ENCODE measurements at regions not wholly inside any gene's neighbourhood (a gene's known extent, or its start where the extent isn't known, plus 50 kb on each side); places are given as distances from the start of the nearest gene placed in this dataset.
A peak's percentile ranks its signal among the peaks of the same experiment; 100 is the strongest.

GRCh38 chr17:73943416-73944110 is 259.9 kb upstream of the RPL38 start:
- H3K9me3 Mint-ChIP-seq (ENCODE audit: low read depth) = no peaks in the 10 kb centered on the region
- no peaks in the 10 kb centered on the region for H3K4me1 Mint-ChIP-seq (ENCODE audit: low read depth)
- peaks cover 11% of the 10 kb centered on the region for H3K27me3 Mint-ChIP-seq
- H3K4me3 Mint-ChIP-seq = no peak overlapping the region
- no peak overlapping the region for H3K27ac Mint-ChIP-seq
- peaks cover 2% of the 10 kb centered on the region for H3K36me3 Mint-ChIP-seq

DNA sequence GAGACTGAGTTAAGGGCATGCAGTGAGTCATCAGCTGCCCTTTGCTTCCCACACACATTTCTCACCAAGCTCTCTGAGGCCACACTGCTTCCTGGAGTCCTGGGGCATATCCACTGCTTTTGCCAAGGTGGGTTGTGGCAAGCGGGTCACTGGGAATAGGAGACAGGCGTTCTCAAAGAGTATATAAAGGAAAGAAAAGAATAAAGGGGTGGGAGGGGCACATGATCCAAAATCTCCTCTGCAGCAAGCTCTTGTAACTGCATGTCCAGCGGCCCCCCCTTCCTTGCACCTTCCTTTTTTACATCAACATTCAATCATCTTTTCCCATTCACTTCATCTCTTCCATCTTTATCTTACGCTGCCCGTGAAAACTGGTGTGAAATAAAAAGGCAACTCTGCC is 259.1 kb upstream of the RPL38 start:
- Mint-ChIP-seq H3K27ac (no peak overlapping the region), H3K9me3 (ENCODE audit: low read depth) (no peaks in the 10 kb centered on the region), H3K4me1 (ENCODE audit: low read depth) (no peaks in the 10 kb centered on the region), H3K4me3 (no peak overlapping the region), H3K36me3 (peaks cover 2% of the 10 kb centered on the region), H3K27me3 (peaks cover 12% of the 10 kb centered on the region)

GRCh38 chr17:73947281-73947965 is 256.1 kb upstream of the RPL38 start:
- Mint-ChIP-seq H3K27ac (no peak overlapping the region), H3K36me3 (peaks cover 2% of the 10 kb centered on the region), H3K9me3 (ENCODE audit: low read depth) (no peaks in the 10 kb centered on the region), H3K27me3 (peaks cover 14% of the 10 kb centered on the region), H3K4me3 (no peak overlapping the region), H3K4me1 (ENCODE audit: low read depth) (peaks cover 3% of the 10 kb centered on the region)

- Mint-ChIP-seq H3K9me3 (ENCODE audit: low read depth) (no peaks in the 10 kb centered on the region), H3K27ac (no peak overlapping the region), H3K4me3 (no peak overlapping the region), H3K36me3 (peaks cover 2% of the 10 kb centered on the region), H3K27me3 (peaks cover 14% of the 10 kb centered on the region), H3K4me1 (ENCODE audit: low read depth) (peaks cover 3% of the 10 kb centered on the region)
Measured at GRCh38 chr17:73947966-73948355, 255.5 kb upstream of the RPL38 start.

- Mint-ChIP-seq H3K4me3 (no peak overlapping the region), H3K36me3 (peaks cover 2% of the 10 kb centered on the region), H3K4me1 (ENCODE audit: low read depth) (peaks cover 3% of the 10 kb centered on the region), H3K9me3 (ENCODE audit: low read depth) (no peaks in the 10 kb centered on the region), H3K27ac (no peak overlapping the region), H3K27me3 (peaks cover 14% of the 10 kb centered on the region)
Measured at GRCh38 chr17:73949903-73950592, 253.4 kb upstream of the RPL38 start.

DNA sequence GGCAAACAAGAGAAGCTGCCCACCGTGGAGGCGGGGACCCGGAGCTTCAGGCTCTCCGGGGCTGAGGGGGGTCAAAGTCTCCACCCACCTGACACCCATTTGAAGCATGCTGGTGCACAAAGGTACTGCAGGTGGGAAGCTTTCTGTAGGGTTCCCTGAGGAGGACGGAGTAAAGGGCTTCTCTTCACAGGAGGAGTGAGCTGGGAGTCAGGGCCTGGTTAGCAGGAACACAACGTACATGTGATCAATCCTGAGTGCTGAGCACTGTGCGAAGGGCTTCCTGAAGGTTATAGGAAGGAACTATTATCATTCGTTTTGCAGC is 252.9 kb upstream of the RPL38 start:
- Mint-ChIP-seq H3K9me3 (ENCODE audit: low read depth) (no peaks in the 10 kb centered on the region), H3K4me1 (ENCODE audit: low read depth) (peaks cover 3% of the 10 kb centered on the region), H3K4me3 (no peak overlapping the region), H3K27ac (no peak overlapping the region), H3K36me3 (peaks cover 2% of the 10 kb centered on the region), H3K27me3 (peaks cover 14% of the 10 kb centered on the region)

DNA sequence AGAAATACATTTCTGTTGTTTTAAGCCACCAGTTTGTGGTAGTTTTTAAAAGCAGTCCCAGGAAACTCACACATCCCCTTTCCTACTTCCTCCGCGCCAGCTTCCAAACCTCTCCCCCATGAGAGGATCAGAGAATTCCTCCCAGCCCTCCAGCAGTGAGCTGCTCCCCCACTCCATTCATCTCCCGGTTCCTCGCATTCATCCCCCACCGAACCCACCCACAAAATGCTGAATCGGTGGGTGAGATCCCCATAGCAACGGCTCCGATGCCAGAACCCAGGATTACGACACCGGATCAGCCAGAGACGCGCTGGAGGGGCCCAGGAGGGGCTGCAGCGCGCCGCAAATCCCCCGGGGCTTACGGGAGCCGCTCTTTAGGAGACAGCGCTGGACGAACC is 251.4 kb upstream of the RPL38 start:
- Mint-ChIP-seq H3K27me3 (peaks cover 13% of the 10 kb centered on the region), H3K4me1 (ENCODE audit: low read depth) (peaks cover 3% of the 10 kb centered on the region), H3K27ac (no peak overlapping the region), H3K9me3 (ENCODE audit: low read depth) (no peaks in the 10 kb centered on the region), H3K36me3 (peaks cover 1% of the 10 kb centered on the region), H3K4me3 (peak overlapping the region; percentile 55)

GRCh38 chr17:73952480-73953205 is 250.8 kb upstream of the RPL38 start:
- Mint-ChIP-seq H3K36me3 (no peaks in the 10 kb centered on the region), H3K4me1 (ENCODE audit: low read depth) (peaks cover 3% of the 10 kb centered on the region), H3K27ac (no peak overlapping the region), H3K27me3 (peaks cover 10% of the 10 kb centered on the region), H3K4me3 (no peak overlapping the region), H3K9me3 (ENCODE audit: low read depth) (no peaks in the 10 kb centered on the region)

- Mint-ChIP-seq H3K9me3 (ENCODE audit: low read depth) (no peaks in the 10 kb centered on the region), H3K4me1 (ENCODE audit: low read depth) (peaks cover 3% of the 10 kb centered on the region), H3K27me3 (peaks cover 7% of the 10 kb centered on the region), H3K27ac (no peak overlapping the region), H3K36me3 (no peaks in the 10 kb centered on the region), H3K4me3 (no peak overlapping the region)
Measured at GRCh38 chr17:73953206-73954033, 250.1 kb upstream of the RPL38 start.

DNA sequence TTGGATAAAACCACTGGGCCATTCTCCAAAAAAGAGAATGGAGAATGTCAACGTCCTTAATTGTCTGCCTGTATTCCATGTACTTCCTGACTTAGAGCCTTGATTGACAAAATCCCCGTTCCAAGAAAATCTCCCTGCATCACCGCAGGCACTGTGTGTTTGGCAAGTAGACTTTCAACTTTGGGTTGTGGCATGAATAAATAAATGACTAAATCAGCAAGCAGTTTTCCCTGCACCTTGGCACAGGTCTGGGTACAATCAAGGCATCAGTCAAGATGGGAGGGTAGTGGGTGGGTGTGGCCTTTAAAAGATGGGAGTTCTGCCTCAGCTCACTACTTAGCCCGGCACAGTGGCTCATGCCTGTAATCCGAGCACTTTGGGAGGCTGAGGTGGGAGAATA is 248.5 kb upstream of the RPL38 start:
- H3K4me1 Mint-ChIP-seq (ENCODE audit: low read depth) = peaks cover 3% of the 10 kb centered on the region
- H3K4me3 Mint-ChIP-seq = no peak overlapping the region
- H3K27me3 Mint-ChIP-seq = peaks cover 4% of the 10 kb centered on the region
- no peaks in the 10 kb centered on the region for H3K36me3 Mint-ChIP-seq
- no peak overlapping the region for H3K27ac Mint-ChIP-seq
- H3K9me3 Mint-ChIP-seq (ENCODE audit: low read depth) = no peaks in the 10 kb centered on the region

DNA sequence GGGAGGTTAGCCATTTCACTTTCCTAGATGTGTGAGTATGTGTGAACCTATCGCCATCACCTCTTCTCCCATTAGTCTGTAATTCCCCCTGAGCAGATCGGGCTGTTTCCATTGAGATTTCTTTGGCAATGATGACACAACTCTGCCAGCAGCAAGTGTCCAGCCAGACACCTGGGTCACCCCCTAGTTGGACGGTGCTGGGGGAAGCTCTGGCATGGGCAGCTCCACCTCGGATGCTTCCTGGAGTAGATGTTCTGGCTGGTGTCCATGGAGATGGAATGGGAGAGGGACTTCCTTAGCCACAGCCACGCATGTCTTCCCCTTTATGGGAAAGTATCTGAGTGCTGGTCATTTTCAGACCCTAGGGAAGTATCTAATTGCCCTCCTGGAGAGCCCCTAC is 247.9 kb upstream of the RPL38 start:
- Mint-ChIP-seq H3K27ac (no peak overlapping the region), H3K4me1 (ENCODE audit: low read depth) (peaks cover 3% of the 10 kb centered on the region), H3K4me3 (no peak overlapping the region), H3K9me3 (ENCODE audit: low read depth) (no peaks in the 10 kb centered on the region), H3K36me3 (no peaks in the 10 kb centered on the region), H3K27me3 (peaks cover 4% of the 10 kb centered on the region)

DNA sequence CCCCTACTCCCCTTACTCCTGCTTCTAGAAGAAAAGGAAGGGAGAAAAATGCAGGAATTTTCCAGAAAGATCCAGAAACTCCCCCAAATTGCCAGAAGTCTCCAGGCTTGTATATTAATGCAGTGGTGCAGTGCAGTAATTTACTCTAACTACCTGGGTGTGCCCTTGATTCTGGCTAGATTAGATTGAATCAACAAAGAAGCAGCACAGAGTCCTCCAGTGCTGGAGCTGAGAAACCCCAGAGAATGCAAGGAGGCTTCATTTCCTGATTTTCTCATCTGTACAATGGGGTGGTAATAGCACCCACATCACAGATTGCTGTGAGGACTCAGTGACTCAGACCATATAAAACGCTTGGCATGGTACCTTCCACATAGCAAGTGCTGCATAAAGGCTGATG is 247.3 kb upstream of the RPL38 start:
- H3K27ac Mint-ChIP-seq = no peak overlapping the region
- peaks cover 4% of the 10 kb centered on the region for H3K27me3 Mint-ChIP-seq
- H3K4me1 Mint-ChIP-seq (ENCODE audit: low read depth) = peaks cover 3% of the 10 kb centered on the region
- H3K4me3 Mint-ChIP-seq = no peak overlapping the region
- no peaks in the 10 kb centered on the region for H3K9me3 Mint-ChIP-seq (ENCODE audit: low read depth)
- peaks cover 1% of the 10 kb centered on the region for H3K36me3 Mint-ChIP-seq

GRCh38 chr17:73956595-73957465 is 246.6 kb upstream of the RPL38 start:
- Mint-ChIP-seq H3K36me3 (peaks cover 3% of the 10 kb centered on the region), H3K4me3 (no peak overlapping the region), H3K27ac (no peak overlapping the region), H3K27me3 (peaks cover 3% of the 10 kb centered on the region), H3K9me3 (ENCODE audit: low read depth) (no peaks in the 10 kb centered on the region), H3K4me1 (ENCODE audit: low read depth) (peaks cover 3% of the 10 kb centered on the region)

DNA sequence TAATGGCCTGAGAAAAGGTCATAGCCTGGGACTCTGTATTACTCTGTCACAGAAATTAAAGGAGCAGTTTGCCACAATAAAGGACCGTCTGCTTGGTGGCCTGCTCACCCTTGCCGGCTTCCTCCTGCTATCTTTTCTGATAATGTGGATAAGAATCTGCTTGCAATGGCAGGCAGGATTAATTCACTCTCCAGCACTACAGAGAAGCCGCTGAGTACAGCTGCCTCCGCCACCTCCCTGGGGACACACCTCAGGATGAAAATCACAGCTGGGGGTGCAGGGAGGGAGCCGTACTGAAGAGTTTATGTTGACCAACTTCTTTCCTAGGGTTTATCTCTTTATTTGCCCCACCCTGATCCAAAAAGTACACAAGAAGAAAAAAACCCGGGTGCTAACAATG is 245.9 kb upstream of the RPL38 start:
- Mint-ChIP-seq H3K9me3 (ENCODE audit: low read depth) (no peaks in the 10 kb centered on the region), H3K4me1 (ENCODE audit: low read depth) (no peaks in the 10 kb centered on the region), H3K27ac (no peak overlapping the region), H3K36me3 (peaks cover 3% of the 10 kb centered on the region), H3K4me3 (no peak overlapping the region), H3K27me3 (no peaks in the 10 kb centered on the region)
